GM12873 (cell line): ENCODE measurements at regions not wholly inside any gene's neighbourhood (a gene's known extent, or its start where the extent isn't known, plus 50 kb on each side); places are given as distances from the start of the nearest gene placed in this dataset.

Experiments
- CTCF ChIP-seq: IDR thresholded peaks from 2 replicates; pipeline ENCODE4 v1.5.1; 2012; ENCODE audit warnings: low read depth, mild to moderate bottlenecking, moderate library complexity, low read length, control low read depth; ENCODE audit not compliant: insufficient read depth; ENCODE audit errors: missing control alignments

- TF ChIP-seq CTCF: no peak
Observed at GRCh38 chr2:193506035-193506434, 1311.3 kb upstream of the TMEFF2 start.

DNA sequence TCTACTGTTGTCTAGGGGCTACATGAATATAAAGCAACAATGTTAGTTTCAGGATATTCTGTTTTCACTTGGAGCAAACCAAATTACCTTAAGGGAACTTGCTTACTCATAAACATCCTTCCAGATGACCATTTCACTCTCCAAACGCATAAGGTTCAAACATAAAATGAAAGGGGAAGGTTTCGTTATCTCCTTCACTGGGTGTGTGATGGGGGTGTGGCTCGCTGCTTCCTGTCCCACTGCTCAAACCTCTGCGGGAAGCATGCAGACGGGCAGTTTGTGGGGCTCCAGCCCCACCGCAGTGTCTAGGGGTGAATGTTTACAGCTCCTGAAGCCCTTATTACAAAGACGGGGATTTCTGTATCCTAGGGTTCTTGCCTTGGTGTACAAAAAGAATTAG, 1310.9 kb upstream of the TMEFF2 start:
- TF ChIP-seq CTCF: no peak

GRCh38 chr2:193502363-193503035, 1307.8 kb upstream of the TMEFF2 start:
- no peak for TF ChIP-seq CTCF

GRCh38 chr2:193496786-193497185, 1302.1 kb upstream of the TMEFF2 start:
- no peak for TF ChIP-seq CTCF

- no peak for TF ChIP-seq CTCF
Observed at GRCh38 chr2:193482557-193482956, 1287.8 kb upstream of the TMEFF2 start.

- no peak for TF ChIP-seq CTCF
Observed at GRCh38 chr2:193480187-193480586, 1285.5 kb upstream of the TMEFF2 start.

- no peak for TF ChIP-seq CTCF
Observed at GRCh38 chr2:193476171-193476800, 1281.6 kb upstream of the TMEFF2 start.
